PC-9 (cell line): ENCODE measurements at regions not wholly inside any gene's neighbourhood (a gene's known extent, or its start where the extent isn't known, plus 50 kb on each side); places are given as distances from the start of the nearest gene placed in this dataset.

Experiments used
- BruUV-seq: library from RNA; stranded (reverse); fragments of 400-500 nt; replicated peaks from 2 replicates; lab custom pipeline; 2021; lab: Mats Ljungman, UMichigan
- CTCF ChIA-PET: fragments of 300-600 bp; sonication (Branson Sonifier 250); formaldehyde crosslinking; loops from one replicate; lab custom pipeline; 2022; ENCODE audit warnings: antibody characterized with exemption; lab: Charles Lee
- POLR2A ChIA-PET: fragments of 300-600 bp; sonication (Branson Sonifier 250); formaldehyde crosslinking; loops from one replicate; lab custom pipeline; 2022; ENCODE audit warnings: antibody characterized with exemption; ENCODE audit not compliant: unreplicated experiment; lab: Charles Lee
- DNase-seq, 2 experiments: peaks; one replicate each; pipeline versions ENCODE4 v3.0.0 to v3.0.0-alpha.2; 2015 to 2022; ENCODE audit warnings: mixed read lengths in 1 of 2
- H2AFZ ChIP-seq: fragments of 200-600 bp; sonication (generic); 2 replicates; pipeline ENCODE4 v1.8.1; 2017; ENCODE audit warnings: antibody characterized with exemption
- H3F3A ChIP-seq: fragments of 200-600 bp; sonication (generic); 2 replicates; pipeline ENCODE4 v1.8.1; 2017; ENCODE audit warnings: antibody characterized with exemption, mild to moderate bottlenecking, low read depth; ENCODE audit not compliant: insufficient read depth
- H3K27ac ChIP-seq: fragments of 200-600 bp; sonication (generic); 2 replicates; pipeline ENCODE4 v1.6.1; 2016; ENCODE audit warnings: mixed run types
- H3K27me3 ChIP-seq: fragments of 200-600 bp; sonication (generic); 2 replicates; pipeline ENCODE4 v1.6.1; 2016; ENCODE audit warnings: low read depth, mixed run types; ENCODE audit not compliant: insufficient read depth
- H3K36me3 ChIP-seq: fragments of 200-600 bp; sonication (generic); 2 replicates; pipeline ENCODE4 v1.6.1; 2016; ENCODE audit warnings: low read depth, mixed run types
- H3K4me1 ChIP-seq: fragments of 200-600 bp; sonication (generic); replicated peaks from 2 replicates; pipeline ENCODE4 v1.6.1; 2016; ENCODE audit warnings: mixed run types; ENCODE audit not compliant: insufficient read depth
- H3K4me2 ChIP-seq: fragments of 200-600 bp; sonication (generic); 2 replicates; pipeline ENCODE4 v1.6.1; 2017; ENCODE audit warnings: mixed run types
- H3K4me3 ChIP-seq: fragments of 200-600 bp; sonication (generic); 2 replicates; pipeline ENCODE4 v1.6.1; 2016; ENCODE audit warnings: mixed run types
- H3K79me2 ChIP-seq: fragments of 200-600 bp; sonication (generic); 2 replicates; pipeline ENCODE4 v1.6.1; 2017; ENCODE audit warnings: low read depth, mixed run types
- H3K9me2 ChIP-seq: fragments of 200-600 bp; sonication (generic); 2 replicates; pipeline ENCODE4 v1.8.1; 2017; ENCODE audit warnings: mild to moderate bottlenecking; ENCODE audit not compliant: insufficient read depth
- H3K9me3 ChIP-seq: fragments of 200-600 bp; sonication (generic); 2 replicates; pipeline ENCODE4 v1.8.1; 2016; ENCODE audit warnings: low read depth; ENCODE audit not compliant: insufficient read depth
- H4K20me1 ChIP-seq: fragments of 200-600 bp; sonication (generic); 2 replicates; pipeline ENCODE4 v1.8.1; 2017; ENCODE audit not compliant: insufficient read depth
- EZH2 ChIP-seq: fragments of 200-600 bp; sonication (generic); IDR thresholded peaks from 2 replicates; pipeline ENCODE4 v1.8.0; 2017; ENCODE audit warnings: antibody characterized with exemption, low read depth
- intact Hi-C: fragments of 100-400 bp; cut with micrococcal nuclease; formaldehyde crosslinking; loops from one replicate; pipeline ENCODE4 v1.10.0; 2022; ENCODE audit not compliant: unreplicated experiment
- TF ChIP-seq, protein P1 (sequence below): fragments of 200-600 bp; sonication (generic); conservative IDR thresholded peaks from 2 replicates; pipeline ENCODE4 v1.6.1; 2017; ENCODE audit warnings: mixed run types, antibody characterized with exemption, mild to moderate bottlenecking, moderate library complexity

DNA sequence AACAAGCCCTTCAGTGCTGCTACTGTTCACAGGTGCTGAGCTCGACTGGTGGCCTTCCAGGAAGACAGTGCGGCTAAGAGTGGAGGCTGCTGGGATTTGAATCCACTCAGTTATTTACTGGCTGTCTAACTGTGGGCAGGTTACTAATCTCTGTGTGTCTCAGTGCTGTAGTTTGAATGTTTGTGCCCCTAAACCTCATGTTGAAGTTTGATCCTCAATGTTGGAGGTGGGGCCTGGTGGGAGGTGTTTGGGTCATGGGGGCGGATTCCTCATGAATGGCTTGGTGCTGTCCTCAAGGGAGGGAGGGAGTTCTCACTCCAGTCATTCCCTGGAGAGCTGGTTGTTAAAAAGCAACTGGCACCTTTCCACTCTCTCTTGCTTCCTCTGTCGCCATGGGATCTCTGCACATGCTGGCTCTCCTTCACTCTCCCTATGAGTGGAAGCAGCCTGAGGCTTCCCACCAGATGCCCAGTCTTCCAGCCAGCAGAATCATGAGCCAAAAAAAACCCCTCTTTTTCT lies 334.8 kb downstream of the RPS6KC1 start:
- Histone ChIP-seq H3K9me2 (no peaks in the 10 kb centered on the region), H3K9me3 (no peaks in the 10 kb centered on the region), H3K4me1 (no peaks in the 10 kb centered on the region), H3K27me3 (no peaks in the 10 kb centered on the region), H3K4me3 (no peak overlapping the region), H3F3A (no peaks in the 10 kb centered on the region), H2AFZ (no peak overlapping the region), H3K4me2 (no peak overlapping the region), H4K20me1 (no peaks in the 10 kb centered on the region), H3K79me2 (no peaks in the 10 kb centered on the region), H3K27ac (no peak overlapping the region), H3K36me3 (no peaks in the 10 kb centered on the region)
- ChIA-PET POLR2A (no interaction called here), CTCF (no interaction called here)
- intact Hi-C loops, result no loop called here
- TF ChIP-seq, protein P1, sequence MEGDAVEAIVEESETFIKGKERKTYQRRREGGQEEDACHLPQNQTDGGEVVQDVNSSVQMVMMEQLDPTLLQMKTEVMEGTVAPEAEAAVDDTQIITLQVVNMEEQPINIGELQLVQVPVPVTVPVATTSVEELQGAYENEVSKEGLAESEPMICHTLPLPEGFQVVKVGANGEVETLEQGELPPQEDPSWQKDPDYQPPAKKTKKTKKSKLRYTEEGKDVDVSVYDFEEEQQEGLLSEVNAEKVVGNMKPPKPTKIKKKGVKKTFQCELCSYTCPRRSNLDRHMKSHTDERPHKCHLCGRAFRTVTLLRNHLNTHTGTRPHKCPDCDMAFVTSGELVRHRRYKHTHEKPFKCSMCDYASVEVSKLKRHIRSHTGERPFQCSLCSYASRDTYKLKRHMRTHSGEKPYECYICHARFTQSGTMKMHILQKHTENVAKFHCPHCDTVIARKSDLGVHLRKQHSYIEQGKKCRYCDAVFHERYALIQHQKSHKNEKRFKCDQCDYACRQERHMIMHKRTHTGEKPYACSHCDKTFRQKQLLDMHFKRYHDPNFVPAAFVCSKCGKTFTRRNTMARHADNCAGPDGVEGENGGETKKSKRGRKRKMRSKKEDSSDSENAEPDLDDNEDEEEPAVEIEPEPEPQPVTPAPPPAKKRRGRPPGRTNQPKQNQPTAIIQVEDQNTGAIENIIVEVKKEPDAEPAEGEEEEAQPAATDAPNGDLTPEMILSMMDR, result no peak
- no peak for TF ChIP-seq EZH2
- no TSS peak for BruUV-seq
- no peak for DNase-seq

DNA sequence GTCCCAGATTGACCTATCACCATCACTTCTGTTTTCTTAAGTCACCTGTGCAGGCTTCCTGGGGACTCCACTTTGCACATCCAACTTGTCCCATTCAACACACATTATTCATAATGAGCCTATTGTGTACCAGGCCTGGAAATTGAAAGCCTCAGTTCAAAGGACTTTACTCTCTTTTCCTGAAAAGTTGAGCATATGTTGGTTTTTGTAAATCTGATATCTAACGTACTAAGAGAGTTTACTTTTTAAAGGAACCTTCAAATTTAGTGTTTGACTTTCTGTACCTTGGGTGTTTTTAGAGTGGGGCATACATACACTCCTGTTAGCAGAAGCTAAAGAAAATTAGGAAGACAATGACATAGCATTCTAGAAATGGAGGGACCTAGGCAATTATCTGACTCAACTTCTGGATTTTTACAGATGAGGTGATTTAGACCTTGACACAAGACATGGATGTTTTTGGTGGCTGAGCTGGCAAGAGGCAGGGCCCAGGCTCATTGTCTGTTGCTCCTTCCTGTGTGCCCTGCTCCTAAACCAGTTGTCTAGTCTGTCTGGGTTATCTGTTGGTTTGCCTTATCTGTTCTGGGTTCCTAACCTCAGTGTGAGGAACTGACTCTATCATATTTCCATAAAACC lies 336.5 kb downstream of the RPS6KC1 start:
- no peaks in the 10 kb centered on the region for H3K27me3 ChIP-seq
- H3K4me2 ChIP-seq, result no peak overlapping the region
- intact Hi-C loops, result no loop called here
- H3K9me2 ChIP-seq, result no peaks in the 10 kb centered on the region
- ChIA-PET POLR2A (no interaction called here), CTCF (no interaction called here)
- H3F3A ChIP-seq, result no peaks in the 10 kb centered on the region
- no peak overlapping the region for H2AFZ ChIP-seq
- BruUV-seq, result no TSS peak
- H3K27ac ChIP-seq, result no peak overlapping the region
- no peaks in the 10 kb centered on the region for H3K4me1 ChIP-seq
- no peak for DNase-seq
- TF ChIP-seq, protein P1, result no peak
- no peak for TF ChIP-seq EZH2
- no peaks in the 10 kb centered on the region for H4K20me1 ChIP-seq
- H3K79me2 ChIP-seq, result no peaks in the 10 kb centered on the region
- H3K4me3 ChIP-seq, result no peak overlapping the region
- no peaks in the 10 kb centered on the region for H3K9me3 ChIP-seq
- no peaks in the 10 kb centered on the region for H3K36me3 ChIP-seq

DNA sequence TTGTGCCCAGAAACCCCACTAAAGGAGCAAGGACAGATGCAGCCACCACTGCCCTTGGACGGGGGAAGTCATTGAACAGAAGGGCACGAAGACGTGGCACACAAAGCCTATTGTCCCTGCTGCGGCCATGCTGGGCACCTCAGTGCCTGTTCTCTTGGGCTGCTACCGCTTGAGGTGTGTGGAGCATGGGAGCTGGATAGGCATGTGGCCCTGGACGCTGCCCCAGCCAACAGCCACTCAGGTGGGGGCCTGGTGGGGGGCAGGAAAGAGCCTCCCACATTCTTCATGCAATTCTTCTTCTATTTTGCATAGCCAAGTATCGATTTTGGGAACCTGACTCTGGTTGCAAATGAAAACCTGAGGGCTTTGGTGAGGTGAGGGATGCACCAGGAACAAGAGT lies 337.2 kb downstream of the RPS6KC1 start:
- BruUV-seq, result no TSS peak
- POLR2A ChIA-PET, result no interaction called here

More for the DNA sequence above, 337.2 kb downstream of the RPS6KC1 start:
- no peak overlapping the region for H3K27ac ChIP-seq
- H3K27me3 ChIP-seq, result no peaks in the 10 kb centered on the region
- intact Hi-C loops, result no loop called here
- TF ChIP-seq, protein P1, result no peak
- TF ChIP-seq EZH2, result no peak
- no peaks in the 10 kb centered on the region for H3K9me3 ChIP-seq
- H3K4me2 ChIP-seq, result no peak overlapping the region
- CTCF ChIA-PET, result no interaction called here
- no peaks in the 10 kb centered on the region for H3K36me3 ChIP-seq
- H3K4me1 ChIP-seq, result no peaks in the 10 kb centered on the region
- H3F3A ChIP-seq, result no peaks in the 10 kb centered on the region
- H3K79me2 ChIP-seq, result no peaks in the 10 kb centered on the region
- H3K4me3 ChIP-seq, result no peak overlapping the region
- no peak for DNase-seq
- no peak overlapping the region for H2AFZ ChIP-seq
- no peaks in the 10 kb centered on the region for H3K9me2 ChIP-seq
- no peaks in the 10 kb centered on the region for H4K20me1 ChIP-seq
